ENCODE measurements at regions not wholly inside any gene's neighbourhood (a gene's known extent, or its start where the extent isn't known, plus 50 kb on each side); places are given as distances from the start of the nearest gene placed in this dataset.

DNA sequence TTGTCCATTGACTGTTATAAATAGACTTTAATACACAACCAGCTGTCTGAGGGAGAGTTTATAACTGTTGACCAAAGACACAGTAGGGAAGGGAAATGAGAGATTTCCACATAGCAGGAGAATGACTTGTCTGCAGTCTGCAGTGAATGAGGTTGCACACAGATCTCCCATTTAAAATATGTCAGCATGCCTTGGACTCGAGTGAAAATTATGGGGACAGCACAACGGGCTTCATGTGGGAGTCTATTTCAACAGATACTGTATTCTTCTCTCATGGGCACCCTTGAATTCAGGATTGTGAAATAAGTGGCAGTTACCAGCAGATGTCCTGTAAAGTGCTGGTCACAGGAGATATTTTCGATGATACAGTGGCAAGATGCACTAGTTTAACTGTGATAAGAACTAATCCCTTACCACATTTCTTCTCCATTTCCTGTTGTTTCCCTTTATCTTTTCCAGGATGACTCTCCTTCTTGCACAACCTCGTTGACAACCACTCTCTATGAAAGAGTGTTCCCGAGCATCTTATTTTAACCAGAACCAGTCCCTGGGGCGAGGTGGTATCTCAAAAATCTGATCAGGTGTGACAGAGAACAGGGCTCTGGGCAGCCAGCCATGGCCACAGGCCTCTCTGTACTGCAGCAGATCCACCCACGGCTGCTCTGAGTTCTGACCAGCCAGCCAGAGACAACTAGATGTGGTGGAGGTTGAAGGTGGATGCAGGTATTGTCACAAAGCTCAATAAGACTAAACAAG lies 51.5 kb upstream of the MAP3K1 start:
- POLR2A ChIA-PET = interaction anchor here (1.0 to 1.3 kb wide), 5 partner anchors 50 to 267 kb away, joined by 3 to 7 read pairs (median 6); no protein-coding TSS in a partner anchor
- Histone ChIP-seq H3K27me3 (ENCODE audit: insufficient read depth) (no peaks in the 10 kb centered on the region), H3K79me2 (ENCODE audit: insufficient read depth) (no peaks in the 10 kb centered on the region), H3K9me2 (no peaks in the 10 kb centered on the region), H3K27ac (ENCODE audit: low read depth in 2 of 2, low read length in 1 of 2) (peak overlapping the region in 1 of 2 experiments; percentile 100; a peak in 3 of 4 replicates), H3F3A (replicated peaks; ENCODE audit: insufficient read depth) (no peaks in the 10 kb centered on the region), H3K36me3 (replicated peaks in 1 of 2; ENCODE audit: control insufficient read depth in 1 of 2, insufficient read depth in 2 of 2, low read length in 1 of 2) (no peaks in the 10 kb centered on the region), H3K4me2 (peak overlapping the region; percentile 43; the same call in 1 of the 2 replicates), H3K9me3 (no peaks in the 10 kb centered on the region), H4K20me1 (ENCODE audit: insufficient read depth) (no peaks in the 10 kb centered on the region), H3K4me1 (ENCODE audit: control insufficient read depth in 1 of 2, insufficient read depth in 2 of 2, low read depth in 1 of 2, low read length in 1 of 2) (peaks cover 0 to 28% of the 10 kb centered on the region in 2 experiments; a peak in 2 of 4 replicates), H2AFZ (ENCODE audit: low read depth) (peak overlapping the region; percentile 24; the same call in 1 of the 2 replicates), H3K9ac (no peak overlapping the region), H3K4me3 (ENCODE audit: low read depth in 2 of 2, low read length in 1 of 2) (no peak overlapping the region)
- peak; percentile 71 for DNase-seq
- 13% methylated on average over 7 of the region's 7 CpGs for WGBS (ENCODE audit: low lambda C conversion rate)
- CTCF ChIA-PET = no interaction called here
- TF ChIP-seq YY1 (IDR thresholded peaks at IDR 0.05; ENCODE audit: low read depth) (no peak), SMC3 (IDR thresholded peaks at IDR 0.05; ENCODE audit: low read depth, low read length) (no peak; the same call in 1 of the 2 replicates), EP300 (IDR thresholded peaks at IDR 0.05; ENCODE audit: borderline replicate concordance in 1 of 2, low read depth in 1 of 2, low read length in 1 of 2) (peak; percentile 66 to 98; a peak in 3 of 4 replicates), TAF1 (IDR thresholded peaks at IDR 0.05; ENCODE audit: borderline replicate concordance, low read depth, low read length) (no peak), POLR2AphosphoS5 (IDR thresholded peaks at IDR 0.05; ENCODE audit: low read depth, low read length) (peak; percentile 74), EZH2phosphoT487 (IDR thresholded peaks at IDR 0.05; ENCODE audit: borderline replicate concordance, low read depth) (no peak), RFX5 (IDR thresholded peaks at IDR 0.05; ENCODE audit: low read length) (no peak), SIN3A (IDR thresholded peaks at IDR 0.05; ENCODE audit: borderline replicate concordance, low read depth, low read length) (0 out of 2 replicates have a peak, but pooled peaks have one; percentile 13), RXRA (IDR thresholded peaks at IDR 0.05; ENCODE audit: borderline replicate concordance, low read depth) (no peak), TEAD4 (IDR thresholded peaks at IDR 0.05; ENCODE audit: borderline replicate concordance, insufficient read depth) (peak; percentile 80; the same call in 1 of the 2 replicates), GATA2 (CRISPR knock-in tag; IDR thresholded peaks at IDR 0.05) (peak; percentile 98), TCF12 (IDR thresholded peaks at IDR 0.05) (peak; percentile 88), JUND (IDR thresholded peaks at IDR 0.05) (peak; percentile 62; the same call in 1 of the 2 replicates), MEF2A (IDR thresholded peaks at IDR 0.05; ENCODE audit: borderline replicate concordance, low read depth) (no peak), MXI1 (IDR thresholded peaks at IDR 0.05; ENCODE audit: low read depth, low read length) (peak; percentile 31; the same call in 1 of the 2 replicates), RCOR1 (IDR thresholded peaks at IDR 0.05; ENCODE audit: low read length) (peak; percentile 86), FOXJ3 (CRISPR knock-in tag; IDR thresholded peaks at IDR 0.05) (peak; percentile 97), FOSL2 (IDR thresholded peaks at IDR 0.05; ENCODE audit: borderline replicate concordance, low read depth) (no peak), NFIC (IDR thresholded peaks at IDR 0.05; ENCODE audit: borderline replicate concordance) (peak; percentile 60), CHD2 (IDR thresholded peaks at IDR 0.05; ENCODE audit: low read length, partially characterized antibody) (peak; percentile 46), NRF1 (IDR thresholded peaks at IDR 0.05; ENCODE audit: low read depth, low read length) (no peak)
- TF ChIP-seq, protein P1, sequence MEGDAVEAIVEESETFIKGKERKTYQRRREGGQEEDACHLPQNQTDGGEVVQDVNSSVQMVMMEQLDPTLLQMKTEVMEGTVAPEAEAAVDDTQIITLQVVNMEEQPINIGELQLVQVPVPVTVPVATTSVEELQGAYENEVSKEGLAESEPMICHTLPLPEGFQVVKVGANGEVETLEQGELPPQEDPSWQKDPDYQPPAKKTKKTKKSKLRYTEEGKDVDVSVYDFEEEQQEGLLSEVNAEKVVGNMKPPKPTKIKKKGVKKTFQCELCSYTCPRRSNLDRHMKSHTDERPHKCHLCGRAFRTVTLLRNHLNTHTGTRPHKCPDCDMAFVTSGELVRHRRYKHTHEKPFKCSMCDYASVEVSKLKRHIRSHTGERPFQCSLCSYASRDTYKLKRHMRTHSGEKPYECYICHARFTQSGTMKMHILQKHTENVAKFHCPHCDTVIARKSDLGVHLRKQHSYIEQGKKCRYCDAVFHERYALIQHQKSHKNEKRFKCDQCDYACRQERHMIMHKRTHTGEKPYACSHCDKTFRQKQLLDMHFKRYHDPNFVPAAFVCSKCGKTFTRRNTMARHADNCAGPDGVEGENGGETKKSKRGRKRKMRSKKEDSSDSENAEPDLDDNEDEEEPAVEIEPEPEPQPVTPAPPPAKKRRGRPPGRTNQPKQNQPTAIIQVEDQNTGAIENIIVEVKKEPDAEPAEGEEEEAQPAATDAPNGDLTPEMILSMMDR (IDR thresholded peaks at IDR 0.05) = no peak
- TF ChIP-seq, protein P2, sequence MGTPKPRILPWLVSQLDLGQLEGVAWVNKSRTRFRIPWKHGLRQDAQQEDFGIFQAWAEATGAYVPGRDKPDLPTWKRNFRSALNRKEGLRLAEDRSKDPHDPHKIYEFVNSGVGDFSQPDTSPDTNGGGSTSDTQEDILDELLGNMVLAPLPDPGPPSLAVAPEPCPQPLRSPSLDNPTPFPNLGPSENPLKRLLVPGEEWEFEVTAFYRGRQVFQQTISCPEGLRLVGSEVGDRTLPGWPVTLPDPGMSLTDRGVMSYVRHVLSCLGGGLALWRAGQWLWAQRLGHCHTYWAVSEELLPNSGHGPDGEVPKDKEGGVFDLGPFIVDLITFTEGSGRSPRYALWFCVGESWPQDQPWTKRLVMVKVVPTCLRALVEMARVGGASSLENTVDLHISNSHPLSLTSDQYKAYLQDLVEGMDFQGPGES (IDR thresholded peaks at IDR 0.05; ENCODE audit: low read depth, low read length) = no peak
- TF ChIP-seq, protein P3, sequence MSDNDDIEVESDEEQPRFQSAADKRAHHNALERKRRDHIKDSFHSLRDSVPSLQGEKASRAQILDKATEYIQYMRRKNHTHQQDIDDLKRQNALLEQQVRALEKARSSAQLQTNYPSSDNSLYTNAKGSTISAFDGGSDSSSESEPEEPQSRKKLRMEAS (IDR thresholded peaks at IDR 0.05; ENCODE audit: low read depth) = no peak
- TF ChIP-seq, protein P4, sequence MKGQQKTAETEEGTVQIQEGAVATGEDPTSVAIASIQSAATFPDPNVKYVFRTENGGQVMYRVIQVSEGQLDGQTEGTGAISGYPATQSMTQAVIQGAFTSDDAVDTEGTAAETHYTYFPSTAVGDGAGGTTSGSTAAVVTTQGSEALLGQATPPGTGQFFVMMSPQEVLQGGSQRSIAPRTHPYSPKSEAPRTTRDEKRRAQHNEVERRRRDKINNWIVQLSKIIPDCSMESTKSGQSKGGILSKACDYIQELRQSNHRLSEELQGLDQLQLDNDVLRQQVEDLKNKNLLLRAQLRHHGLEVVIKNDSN (IDR thresholded peaks at IDR 0.05; ENCODE audit: borderline replicate concordance, low read depth) = no peak
- TF ChIP-seq, protein P5, sequence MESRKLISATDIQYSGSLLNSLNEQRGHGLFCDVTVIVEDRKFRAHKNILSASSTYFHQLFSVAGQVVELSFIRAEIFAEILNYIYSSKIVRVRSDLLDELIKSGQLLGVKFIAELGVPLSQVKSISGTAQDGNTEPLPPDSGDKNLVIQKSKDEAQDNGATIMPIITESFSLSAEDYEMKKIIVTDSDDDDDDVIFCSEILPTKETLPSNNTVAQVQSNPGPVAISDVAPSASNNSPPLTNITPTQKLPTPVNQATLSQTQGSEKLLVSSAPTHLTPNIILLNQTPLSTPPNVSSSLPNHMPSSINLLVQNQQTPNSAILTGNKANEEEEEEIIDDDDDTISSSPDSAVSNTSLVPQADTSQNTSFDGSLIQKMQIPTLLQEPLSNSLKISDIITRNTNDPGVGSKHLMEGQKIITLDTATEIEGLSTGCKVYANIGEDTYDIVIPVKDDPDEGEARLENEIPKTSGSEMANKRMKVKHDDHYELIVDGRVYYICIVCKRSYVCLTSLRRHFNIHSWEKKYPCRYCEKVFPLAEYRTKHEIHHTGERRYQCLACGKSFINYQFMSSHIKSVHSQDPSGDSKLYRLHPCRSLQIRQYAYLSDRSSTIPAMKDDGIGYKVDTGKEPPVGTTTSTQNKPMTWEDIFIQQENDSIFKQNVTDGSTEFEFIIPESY (IDR thresholded peaks at IDR 0.05; ENCODE audit: borderline replicate concordance, low read depth) = no peak
- TF ChIP-seq, protein P6, sequence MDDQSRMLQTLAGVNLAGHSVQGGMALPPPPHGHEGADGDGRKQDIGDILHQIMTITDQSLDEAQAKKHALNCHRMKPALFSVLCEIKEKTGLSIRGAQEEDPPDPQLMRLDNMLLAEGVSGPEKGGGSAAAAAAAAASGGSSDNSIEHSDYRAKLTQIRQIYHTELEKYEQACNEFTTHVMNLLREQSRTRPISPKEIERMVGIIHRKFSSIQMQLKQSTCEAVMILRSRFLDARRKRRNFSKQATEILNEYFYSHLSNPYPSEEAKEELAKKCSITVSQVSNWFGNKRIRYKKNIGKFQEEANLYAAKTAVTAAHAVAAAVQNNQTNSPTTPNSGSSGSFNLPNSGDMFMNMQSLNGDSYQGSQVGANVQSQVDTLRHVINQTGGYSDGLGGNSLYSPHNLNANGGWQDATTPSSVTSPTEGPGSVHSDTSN (IDR thresholded peaks at IDR 0.05) = peak; percentile 59; the same call in 1 of the 2 replicates
